Breast epithelium (tissue), 3 donors: ENCODE measurements at regions not wholly inside any gene's neighbourhood (a gene's known extent, or its start where the extent isn't known, plus 50 kb on each side); places are given as distances from the start of the nearest gene placed in this dataset.

Source experiments
- CTCF ChIP-seq, 3 donors: fragments of 450-650 bp; IDR thresholded peaks; one replicate each; pipeline ENCODE4 v1.5.1; 2016 to 2017; ENCODE audit warnings: antibody characterized with exemption in 3 of 3, mild to moderate bottlenecking in 3 of 3, moderate library complexity in 3 of 3
- POLR2A ChIP-seq: fragments of 450-650 bp; IDR thresholded peaks from one replicate; pipeline ENCODE4 v1.6.1; 2016; ENCODE audit warnings: antibody characterized with exemption, mild to moderate bottlenecking, moderate library complexity

- no peak for TF ChIP-seq CTCF (IDR thresholded peaks at IDR 0.05)
- no peak for TF ChIP-seq POLR2A
Observed at GRCh38 chr2:221657806-221658205, 85.7 kb upstream of the EPHA4 start.
